Middle frontal gyrus (tissue), 1 donor: ENCODE measurements at regions not wholly inside any gene's neighbourhood (a gene's known extent, or its start where the extent isn't known, plus 50 kb on each side); places are given as distances from the start of the nearest gene placed in this dataset.
A peak's percentile ranks its signal among the peaks of the same experiment; 100 is the strongest.
"Not testable (repeated sequence)": the region's sequence is repeated elsewhere in the genome, so short reads cannot be mapped to it uniquely, and the experiment has no call there.

ENCODE experiments used
- DNase-seq: peaks from one replicate; pipeline ENCODE4 v3.0.0-alpha.2; 2015; ENCODE audit warnings: low spot score; ENCODE audit errors: extremely low spot score

DNA sequence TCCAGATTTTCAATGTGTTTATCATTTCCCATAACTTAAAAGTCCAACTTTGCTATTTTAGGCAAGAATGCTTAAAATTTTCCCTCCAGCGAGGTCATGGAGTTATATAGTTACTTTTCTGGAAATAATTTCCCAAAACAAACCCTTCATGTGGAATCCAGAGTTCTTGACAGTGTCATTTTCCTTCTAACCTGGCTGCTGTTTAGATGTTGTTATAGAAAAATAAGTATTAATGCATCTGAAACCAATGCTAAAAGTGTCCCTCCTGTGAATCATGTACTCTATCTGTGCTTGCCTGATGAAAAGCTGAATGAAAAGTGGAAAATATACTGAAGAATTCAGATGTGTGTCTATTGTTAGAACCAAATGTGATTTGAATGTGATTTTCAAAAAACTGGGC is 245.3 kb upstream of the HSF2 start:
- DNase-seq = no peak

DNA sequence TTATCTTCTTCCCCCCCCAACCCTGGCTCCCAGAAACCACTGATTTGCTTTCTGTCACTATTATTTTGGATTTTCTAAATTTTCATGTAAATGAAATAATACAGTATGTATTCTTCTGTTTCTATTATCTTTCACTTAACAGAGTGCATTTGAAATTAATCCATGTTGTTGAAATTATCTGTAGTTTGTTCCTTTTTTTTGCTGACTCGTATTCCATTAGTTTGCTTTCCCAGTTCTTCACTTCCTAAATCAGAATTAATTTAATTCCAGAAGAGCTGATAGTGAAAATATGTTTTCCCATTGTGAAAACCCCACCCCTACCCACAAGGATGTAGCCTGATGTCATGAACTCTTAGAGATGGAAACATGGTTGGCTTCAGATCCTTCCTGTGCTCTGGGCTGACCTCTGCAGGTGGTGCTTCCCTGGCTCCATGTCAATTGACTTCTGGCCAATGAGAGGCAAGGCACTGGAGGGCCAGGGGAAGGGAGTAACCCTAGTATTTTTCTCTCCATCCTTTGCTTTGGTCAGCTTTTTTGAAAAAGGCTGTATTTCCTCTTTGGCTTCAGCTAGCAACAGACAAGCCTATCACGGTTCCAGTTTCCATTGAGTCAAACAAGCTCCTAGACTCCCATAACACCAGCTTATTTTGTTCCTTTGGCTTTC is 244.4 kb upstream of the HSF2 start:
- DNase-seq = no peak

DNA sequence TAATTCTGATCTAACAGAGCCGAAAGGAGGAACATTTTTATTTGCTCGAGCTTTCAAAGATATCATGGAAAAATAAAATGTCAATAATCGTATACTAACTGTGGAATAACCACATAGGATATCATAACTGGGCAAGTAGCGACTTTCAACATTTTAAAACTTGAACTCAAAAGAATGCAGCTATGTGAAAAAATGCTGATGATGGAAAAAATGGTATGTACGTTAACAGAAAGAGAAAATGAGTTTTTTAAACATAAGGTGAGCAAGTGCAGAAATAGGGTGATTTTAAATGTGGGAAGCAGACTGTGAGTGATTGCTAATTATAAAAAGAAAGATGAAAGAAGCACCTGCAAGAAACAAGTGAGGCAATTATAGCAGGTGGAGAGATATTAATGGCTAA is 238.3 kb upstream of the HSF2 start:
- no peak for DNase-seq

DNA sequence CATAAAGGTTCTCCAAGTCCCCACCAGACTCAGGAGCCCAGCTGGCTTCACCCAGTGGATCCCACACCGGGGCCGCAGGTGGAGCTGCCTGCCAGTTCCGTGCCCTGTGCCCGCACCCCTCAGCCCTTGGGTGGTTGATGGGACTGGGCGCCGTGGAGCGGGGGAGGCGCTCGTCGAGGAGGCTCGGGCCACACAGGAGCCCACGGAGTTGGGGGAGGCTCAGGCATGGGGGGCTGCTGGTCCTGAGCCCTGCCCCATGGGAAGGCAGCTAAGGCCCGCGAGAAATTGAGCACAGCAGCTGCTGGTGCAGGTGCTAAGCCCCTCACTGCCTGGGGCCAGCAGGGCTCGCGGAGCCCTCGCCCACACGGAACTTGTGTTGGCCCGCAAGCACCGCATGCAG is 234.4 kb upstream of the HSF2 start:
- DNase-seq = no peak

DNA sequence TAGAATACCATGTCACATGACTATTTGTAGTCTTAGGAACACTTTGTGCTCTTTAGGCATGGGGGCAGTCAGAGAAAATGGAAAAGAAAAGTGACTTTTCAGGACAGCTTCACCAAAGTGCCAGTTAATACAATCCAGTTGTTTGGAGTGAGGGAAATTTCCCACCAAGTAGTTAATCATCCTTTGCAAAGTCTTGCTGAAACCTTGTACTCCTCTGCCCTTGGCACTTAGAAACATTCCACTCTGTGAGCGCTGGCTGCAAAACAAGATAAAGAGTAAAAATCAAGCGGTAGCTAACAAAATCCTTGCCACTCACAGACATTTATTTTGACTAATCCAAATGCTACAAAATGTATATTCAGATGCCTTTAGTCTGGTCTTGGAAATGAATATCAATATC is 229.2 kb upstream of the HSF2 start:
- no peak for DNase-seq

DNA sequence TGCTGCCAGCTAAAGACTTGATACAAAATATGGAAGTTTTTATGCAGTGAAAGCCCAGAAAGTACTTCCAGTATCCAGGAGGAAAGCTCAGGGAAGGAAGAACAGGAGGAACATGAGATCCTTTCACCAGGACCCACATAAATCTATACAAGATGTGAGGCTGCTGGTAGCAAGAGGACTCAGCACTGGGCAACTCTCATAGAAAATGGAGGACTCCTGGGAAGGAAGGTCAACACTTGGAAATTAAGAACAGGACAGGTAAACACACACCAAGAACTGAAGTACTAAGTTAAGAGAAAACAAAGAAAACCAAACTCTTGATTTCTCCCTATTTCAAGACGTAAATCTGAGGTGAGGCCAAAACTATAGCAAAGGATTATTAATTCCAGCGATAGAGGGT is 220.5 kb upstream of the HSF2 start:
- DNase-seq = no peak

DNA sequence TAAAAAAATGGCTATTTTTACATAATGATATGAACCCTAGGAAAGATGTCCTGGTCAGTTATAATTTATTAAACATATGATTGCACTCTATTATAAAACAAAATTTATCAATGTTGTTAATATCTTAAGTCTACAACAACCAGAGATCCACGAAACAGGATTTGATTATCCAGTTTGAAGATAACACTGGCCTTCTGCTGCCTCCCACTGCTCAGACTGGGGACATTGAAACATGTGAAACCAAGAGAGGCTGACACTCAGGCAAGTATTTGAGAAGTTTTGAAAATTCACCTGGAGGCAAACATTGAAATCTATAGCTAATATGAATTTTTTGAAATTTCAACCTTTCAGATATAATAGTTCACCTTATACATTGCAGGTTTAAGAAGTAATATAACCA is 219.3 kb upstream of the HSF2 start:
- no peak for DNase-seq

DNA sequence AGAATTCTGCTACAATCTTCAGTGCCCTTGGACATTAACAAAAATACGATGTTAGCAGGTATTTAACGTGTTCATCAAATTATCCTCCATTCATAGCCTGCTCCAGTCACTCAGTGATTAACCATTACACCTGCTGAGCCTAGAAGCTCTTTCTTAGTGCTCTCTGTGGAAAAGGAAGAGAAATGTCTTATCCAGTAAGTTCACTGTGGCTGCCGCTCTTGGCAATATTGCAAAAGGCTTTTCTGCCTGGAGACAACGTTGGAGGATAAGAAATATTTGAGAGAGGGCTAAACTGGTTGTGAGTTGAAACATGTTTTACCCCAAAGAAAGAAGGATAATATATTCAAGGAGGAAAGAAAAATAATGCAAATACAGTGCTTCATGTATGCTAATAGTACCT is 217.4 kb upstream of the HSF2 start:
- no peak for DNase-seq

DNA sequence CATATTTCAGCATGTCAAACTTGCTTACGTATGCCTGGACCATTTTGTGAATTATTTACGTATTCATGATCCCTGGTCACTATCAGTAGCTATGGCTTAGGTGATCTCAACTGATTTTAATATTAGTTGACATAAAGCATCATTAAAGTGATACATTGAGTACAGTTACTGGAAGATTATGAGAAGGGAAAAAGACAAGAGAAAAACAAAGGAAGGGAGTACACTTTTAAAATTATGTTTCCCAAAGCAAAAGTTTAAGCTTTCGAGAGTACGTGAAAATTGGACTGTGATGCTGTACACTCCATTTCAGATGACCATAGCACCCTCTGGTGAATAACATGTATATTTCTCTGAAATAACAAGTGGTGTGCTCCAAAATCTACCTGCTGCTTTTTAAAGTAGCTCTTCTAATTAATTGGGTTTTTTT is 215.0 kb upstream of the HSF2 start:
- peak; percentile 24 for DNase-seq

DNA sequence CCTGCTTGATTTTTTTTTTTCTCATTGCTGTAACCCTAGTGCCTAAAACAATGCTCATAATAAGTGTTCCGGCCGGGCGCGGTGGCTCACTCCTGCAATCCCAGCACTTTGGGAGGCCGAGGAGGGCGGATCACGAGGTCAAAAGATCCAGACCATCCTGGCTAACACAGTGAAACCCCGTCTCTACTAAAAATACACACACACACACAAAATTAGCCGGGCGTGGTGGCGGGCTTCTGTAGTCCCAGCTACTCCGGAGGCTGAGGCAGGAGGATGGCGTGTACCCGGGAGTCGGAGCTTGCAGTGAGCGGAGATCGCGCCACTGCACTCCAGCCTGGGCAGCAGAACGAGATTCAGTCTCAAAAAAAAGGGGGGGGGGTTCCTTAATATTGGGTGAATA is 214.0 kb upstream of the HSF2 start:
- not testable (repeated sequence) for DNase-seq

DNA sequence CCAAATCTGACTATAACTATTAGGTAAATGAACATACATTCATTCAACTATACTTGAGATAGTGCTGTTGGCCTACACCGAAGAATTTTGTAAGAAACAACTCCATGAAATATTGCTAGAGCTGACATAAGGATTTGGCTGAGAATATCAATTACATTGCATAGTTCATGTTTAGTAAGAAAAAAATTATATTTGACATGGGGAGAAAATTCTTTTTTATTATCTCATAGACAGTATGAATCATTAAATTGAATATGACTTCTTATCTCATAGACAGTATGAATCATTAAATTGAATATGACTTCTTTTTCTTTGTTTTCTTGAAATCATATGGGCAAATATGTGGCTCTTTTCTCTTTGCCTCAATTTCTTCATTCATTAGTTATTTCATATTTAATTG is 212.3 kb upstream of the HSF2 start:
- DNase-seq = no peak

DNA sequence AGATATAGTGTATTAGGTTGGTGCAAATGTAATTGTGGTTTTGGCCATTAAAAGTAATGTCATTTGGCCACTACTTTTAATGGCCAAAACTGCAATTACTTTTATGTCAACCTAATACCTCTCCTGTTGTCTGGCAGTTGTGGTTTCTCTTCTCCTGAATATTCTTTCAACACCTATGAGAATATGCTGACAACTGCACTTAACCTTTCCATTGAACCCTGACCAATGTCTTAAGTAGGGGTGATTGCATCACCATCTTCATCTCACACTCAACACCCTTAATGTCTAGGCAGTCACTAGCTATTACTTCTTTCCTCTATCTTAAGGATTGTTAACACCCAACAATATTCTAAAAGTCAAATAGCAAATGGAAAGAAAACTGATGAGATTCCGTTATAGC is 200.5 kb upstream of the HSF2 start:
- no peak for DNase-seq

DNA sequence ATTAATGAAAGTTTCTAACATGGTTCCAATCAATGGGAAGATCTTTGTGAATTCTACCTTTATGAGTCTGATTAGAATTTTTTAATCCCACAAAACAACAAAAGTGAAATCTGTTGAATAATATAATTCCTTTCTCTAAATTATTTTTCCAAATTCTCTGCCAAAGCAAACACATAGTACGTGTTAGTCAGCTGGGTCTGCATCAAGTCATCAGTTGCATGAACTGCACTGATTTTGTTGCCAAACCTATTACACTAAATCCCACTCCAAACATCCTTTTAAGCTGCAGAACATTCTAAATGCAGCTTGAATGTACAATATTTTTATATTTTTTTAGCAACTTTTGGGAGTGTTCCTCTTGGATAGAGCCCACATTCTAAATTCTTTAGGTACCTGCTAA is 199.0 kb upstream of the HSF2 start:
- DNase-seq = no peak

DNA sequence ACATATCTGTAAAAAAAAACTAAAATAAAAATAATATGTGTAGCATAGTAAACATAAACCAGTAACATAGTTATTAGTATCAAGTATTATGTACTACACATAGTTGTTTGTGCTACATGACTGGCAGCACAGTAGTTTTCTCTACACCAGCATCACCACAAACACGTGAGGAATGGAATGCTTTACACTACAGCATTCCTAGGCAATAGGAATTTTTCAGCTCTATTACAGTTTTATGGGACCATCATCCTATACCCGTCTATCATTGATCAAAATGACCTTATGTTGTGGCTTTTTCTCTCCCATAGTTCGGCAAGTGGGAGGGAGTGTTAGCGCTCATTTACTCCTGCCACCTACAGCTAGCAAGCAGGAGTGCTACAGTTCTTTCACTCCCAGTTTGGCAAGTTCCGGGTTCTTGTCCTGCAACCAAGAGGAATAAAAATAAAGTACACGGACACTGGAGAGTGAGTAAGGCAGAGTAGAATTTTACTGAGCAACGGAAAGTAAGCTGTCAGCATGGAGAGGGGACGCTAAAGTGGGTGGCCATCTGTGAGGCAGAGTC is 196.8 kb upstream of the HSF2 start:
- no peak for DNase-seq

DNA sequence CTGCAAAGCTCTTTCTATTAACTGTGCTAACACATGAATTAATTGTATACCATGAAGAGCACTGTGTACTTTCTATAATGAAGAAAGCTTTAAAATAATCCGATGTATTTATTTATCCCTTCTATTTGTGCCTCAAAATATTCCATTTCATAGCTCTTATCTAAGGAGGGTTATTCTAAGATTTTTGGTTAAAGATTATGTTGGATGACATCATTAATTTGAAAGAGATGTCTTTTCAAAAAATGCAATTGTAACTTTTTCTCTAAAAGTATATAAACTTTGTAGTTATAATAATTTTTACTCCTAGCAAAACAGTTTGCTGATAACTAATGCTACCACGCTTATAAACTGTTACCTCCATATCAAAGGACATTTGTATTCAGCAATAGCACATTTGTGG is 192.4 kb upstream of the HSF2 start:
- no peak for DNase-seq

DNA sequence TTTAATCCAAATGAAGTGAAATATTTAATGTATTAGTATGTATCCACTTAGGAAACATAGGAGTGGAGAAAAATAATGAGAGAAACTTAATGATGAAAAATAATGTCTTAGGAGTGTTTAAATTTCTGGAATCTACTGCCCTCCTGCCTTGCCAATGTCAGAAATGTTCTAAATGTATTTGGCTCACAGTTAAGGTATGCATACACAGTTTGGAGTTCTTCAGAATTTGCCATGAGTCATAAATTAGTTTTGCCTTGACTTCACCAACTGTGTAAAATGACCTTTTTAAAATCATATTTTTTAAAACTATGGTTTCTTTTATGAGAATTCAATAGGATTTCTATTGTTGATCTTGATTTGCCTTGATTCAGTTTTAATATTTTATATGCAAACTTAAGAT is 191.7 kb upstream of the HSF2 start:
- DNase-seq = no peak

DNA sequence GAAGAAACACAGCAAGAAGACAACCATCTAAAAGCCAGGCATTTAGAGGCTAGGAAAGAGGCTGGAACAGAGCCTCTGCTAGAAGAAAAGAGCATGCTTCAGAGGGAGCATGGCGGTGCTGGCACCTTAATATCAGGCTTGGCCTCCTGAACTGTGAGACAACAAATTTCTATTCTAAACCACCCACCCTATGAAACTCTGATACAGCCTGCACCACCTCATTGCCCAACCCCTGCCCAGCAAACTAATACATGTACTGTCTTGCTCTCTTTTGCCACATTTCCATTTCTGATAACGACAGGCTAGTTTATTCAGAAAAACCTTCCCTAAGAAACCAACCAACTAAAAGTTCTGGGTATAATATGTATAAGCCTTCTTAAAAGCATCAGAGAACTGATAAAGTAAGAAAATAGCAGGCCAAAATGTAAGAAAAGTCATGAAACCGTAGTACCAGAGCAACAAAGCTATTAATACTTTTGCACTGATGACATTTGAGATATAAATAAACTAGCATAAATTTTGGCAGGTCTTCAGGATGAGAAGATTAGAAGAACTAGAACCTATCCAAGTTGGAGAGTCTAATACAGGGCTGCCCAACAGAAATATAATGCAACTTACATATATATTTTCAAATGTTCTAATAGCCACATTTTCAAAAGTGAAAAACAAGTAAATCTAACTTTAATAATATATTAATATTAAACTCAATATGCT is 184.7 kb upstream of the HSF2 start:
- DNase-seq = no peak

DNA sequence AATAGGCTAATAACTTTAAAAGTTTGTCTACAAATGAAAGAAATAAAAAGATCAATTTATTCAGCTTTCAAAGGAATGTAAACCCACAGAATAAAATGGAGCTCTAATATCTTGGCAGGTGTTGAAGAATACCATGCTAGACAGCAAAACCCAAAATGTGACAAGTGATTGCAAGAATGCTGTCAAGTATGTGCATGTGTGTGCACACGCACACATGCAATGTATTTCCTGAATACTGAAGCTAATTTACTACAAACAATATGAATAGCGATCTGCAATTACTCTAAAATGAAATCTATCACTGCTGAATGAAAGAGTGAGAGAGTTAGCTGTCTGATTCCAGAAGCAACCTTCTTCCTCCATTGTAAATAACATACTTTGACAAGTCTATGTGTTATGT is 179.2 kb upstream of the HSF2 start:
- no peak for DNase-seq

DNA sequence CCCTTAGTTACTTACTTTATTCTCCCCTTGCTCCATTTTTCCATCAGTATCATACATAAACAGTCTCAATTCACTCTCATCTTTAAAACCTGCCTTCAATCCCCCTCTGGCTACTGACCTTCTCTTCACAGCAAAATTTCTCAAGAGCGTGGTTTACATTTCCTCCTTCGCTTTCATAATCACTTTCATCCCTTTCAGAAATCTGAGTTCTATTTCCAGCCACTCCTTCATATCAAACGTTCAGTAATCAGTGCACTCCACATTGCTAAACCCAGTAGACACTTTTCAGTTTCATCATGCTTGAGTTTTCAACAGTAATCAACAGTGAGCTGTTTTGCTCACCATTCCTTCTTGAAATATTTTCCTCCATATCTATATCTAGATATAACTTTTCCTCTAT is 176.7 kb upstream of the HSF2 start:
- DNase-seq = no peak

DNA sequence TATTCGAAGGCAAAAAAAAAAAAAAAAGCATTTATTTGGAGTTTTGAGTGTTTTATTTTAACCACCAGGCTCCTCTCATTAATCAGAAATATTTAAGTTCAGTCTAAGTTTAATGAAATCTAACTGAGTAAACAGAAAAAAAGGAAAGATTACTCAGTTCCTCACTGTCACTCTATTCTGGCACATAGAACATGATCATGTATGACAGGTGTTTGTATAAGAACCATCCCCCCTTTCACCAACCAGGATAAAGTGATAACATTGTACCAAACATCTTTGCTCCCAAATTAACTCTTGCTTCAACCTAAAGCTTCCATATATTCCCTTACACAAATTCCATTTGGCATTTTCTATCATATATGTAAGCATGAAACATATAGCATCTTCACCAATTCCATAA is 176.2 kb upstream of the HSF2 start:
- DNase-seq = no peak

DNA sequence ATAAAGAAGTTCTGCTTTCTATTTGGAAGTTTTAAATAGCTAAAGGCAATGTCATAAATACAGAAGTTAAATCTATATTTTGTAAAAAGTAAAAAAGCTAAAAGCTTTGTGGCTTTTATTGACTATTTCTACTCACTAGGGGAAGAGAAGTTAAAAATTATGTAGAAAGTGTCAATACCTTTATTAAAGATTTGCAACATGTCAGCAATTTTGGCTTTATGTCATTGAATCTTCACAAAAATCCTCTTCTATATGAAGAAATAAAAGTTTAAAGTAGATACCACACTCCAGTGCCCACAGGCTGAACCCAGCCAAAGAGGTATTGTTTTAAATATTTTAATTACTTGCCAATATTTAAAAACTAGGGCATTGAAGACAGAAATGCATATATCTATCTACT is 160.6 kb upstream of the HSF2 start:
- no peak for DNase-seq

DNA sequence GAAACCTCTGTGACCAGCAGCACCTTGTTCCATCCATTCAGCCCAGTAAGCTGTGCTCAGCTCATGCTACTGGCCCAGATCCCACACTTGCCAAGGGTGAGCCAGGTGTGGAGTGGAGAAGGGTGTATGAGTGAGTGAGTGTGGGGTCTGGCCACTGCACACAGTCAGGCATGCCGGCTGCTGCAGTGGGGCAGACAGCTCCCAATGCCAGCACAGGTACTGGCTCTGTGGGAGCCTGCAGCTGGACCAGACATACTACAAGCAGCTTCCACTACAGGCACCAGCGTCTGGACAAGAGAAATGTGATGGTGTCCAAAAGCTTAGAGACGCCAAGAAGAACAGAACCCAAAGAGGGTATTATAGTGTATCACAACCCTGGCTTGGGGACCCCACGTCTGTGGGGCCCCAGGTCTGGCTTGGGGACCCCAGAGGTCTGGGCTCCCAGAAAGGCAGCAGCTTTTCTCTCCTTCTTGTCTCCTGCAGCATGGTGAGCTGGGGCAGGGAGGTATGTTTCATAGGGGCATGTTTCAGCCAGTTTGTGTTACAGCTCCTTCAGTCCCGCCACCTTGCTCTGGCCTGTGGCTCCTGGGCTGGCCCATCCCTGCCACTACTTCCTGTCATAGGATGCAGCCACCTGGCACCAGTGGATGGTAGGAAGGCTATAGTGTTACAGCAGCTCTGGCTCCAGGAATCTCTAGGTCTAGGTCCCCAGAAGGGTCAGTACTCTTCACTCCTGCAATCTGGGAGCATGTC is 152.4 kb upstream of the HSF2 start:
- DNase-seq = no peak
